ENCODE measurements at regions not wholly inside any gene's neighbourhood (a gene's known extent, or its start where the extent isn't known, plus 50 kb on each side); places are given as distances from the start of the nearest gene placed in this dataset.

- Histone ChIP-seq H3K4me1 (no peaks in the 10 kb centered on the region), H3K9me3 (no peaks in the 10 kb centered on the region), H3K4me3 (no peak overlapping the region), H3K4me2 (no peak overlapping the region), H3K27ac (no peak overlapping the region)
- ChIA-PET CTCF (no interaction called here), POLR2A (no interaction called here)
- 84% methylated on average over 3 of the region's 3 CpGs for WGBS (ENCODE audit: missing lambda C conversion rate)
- DNase-seq (ENCODE audit: low read depth in 1 of 2, low spot score in 1 of 2) (no peak), FAIRE-seq (no peak), ATAC-seq (no peak)
- TF ChIP-seq CTCF (IDR thresholded peaks at IDR 0.05): no peak
- TF ChIP-seq, protein P1, sequence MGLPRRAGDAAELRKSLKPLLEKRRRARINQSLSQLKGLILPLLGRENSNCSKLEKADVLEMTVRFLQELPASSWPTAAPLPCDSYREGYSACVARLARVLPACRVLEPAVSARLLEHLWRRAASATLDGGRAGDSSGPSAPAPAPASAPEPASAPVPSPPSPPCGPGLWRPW (IDR thresholded peaks at IDR 0.05): no peak
- TF ChIP-seq EHF (CRISPR knock-in tag; IDR thresholded peaks at IDR 0.05): no peak
- no peak for TF ChIP-seq HOXB13 (CRISPR knock-in tag; IDR thresholded peaks at IDR 0.05; ENCODE audit: low read depth)
- TF ChIP-seq PHF8 (IDR thresholded peaks at IDR 0.05; ENCODE audit: borderline replicate concordance, low read depth): no peak
- TF ChIP-seq GATA3 (IDR thresholded peaks at IDR 0.05; ENCODE audit: borderline replicate concordance): no peak
- no peak for TF ChIP-seq KDM5A (IDR thresholded peaks at IDR 0.05)
Measured at GRCh38 chr12:17595111-17595510, 494.9 kb downstream of the RERGL start.

DNA sequence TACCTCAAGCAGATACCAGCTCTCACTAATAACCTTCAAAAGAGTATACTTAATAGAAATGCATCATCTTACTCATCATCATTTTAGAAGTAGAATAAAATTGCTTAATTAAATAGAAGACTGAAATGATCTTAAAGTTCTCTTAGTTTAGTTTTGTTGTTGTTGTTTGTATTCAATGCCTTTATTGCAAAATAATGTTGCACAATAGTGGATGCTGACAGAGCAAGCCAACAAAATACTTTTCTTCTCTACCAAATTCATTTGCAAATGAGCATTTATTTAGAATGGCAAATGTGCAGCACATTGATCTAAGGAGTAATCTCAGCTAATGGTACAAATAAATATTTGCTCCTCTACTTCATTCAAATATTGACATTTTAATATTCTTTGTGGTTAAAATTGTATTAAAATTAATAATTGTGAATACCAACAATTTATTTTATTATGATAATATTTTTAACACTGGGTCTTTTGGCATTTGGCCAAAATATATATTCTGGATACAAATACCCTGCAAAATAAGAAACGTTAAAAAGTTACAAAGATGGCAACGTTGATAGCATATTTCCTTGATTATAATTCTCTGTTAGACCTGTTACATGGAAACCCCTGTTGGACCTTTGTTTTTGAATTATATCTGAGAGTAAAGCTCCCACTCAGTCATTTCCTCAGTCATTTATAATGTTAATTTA lies 496.1 kb downstream of the RERGL start:
- ChIA-PET POLR2A (no interaction called here), CTCF (no interaction called here)
- no peak overlapping the region for H3K27ac ChIP-seq
- 40% methylated on average over 2 of the region's 2 CpGs for WGBS (ENCODE audit: missing lambda C conversion rate)
- no peak overlapping the region for H3K4me3 ChIP-seq
- H3K9me3 ChIP-seq: no peaks in the 10 kb centered on the region
- H3K4me1 ChIP-seq: no peaks in the 10 kb centered on the region
- TF ChIP-seq SREBF2 (IDR thresholded peaks at IDR 0.05): no peak
- no peak for TF ChIP-seq CBX2 (IDR thresholded peaks at IDR 0.05; ENCODE audit: borderline replicate concordance, low read depth)
- TF ChIP-seq KDM1A (IDR thresholded peaks at IDR 0.05; ENCODE audit: low read depth): no peak
- TF ChIP-seq CEBPB (IDR thresholded peaks at IDR 0.05): peak; percentile 22 to 46; a peak in 2 of 4 replicates
- no peak overlapping the region for H3K4me2 ChIP-seq
- FAIRE-seq (no peak), DNase-seq (ENCODE audit: low read depth in 1 of 2, low spot score in 1 of 2) (no peak), ATAC-seq (no peak)

- TF ChIP-seq MYC (IDR thresholded peaks at IDR 0.05; ENCODE audit: borderline replicate concordance, low read length) (no peak), CBX8 (IDR thresholded peaks at IDR 0.05) (no peak), CBX2 (IDR thresholded peaks at IDR 0.05; ENCODE audit: borderline replicate concordance, low read depth) (no peak), EP300 (IDR thresholded peaks at IDR 0.05) (no peak), FOSL2 (IDR thresholded peaks at IDR 0.05) (no peak), FOSL2 (CRISPR knock-in tag; IDR thresholded peaks at IDR 0.05) (no peak), EHMT2 (IDR thresholded peaks at IDR 0.05; ENCODE audit: low read depth) (no peak), CHD2 (IDR thresholded peaks at IDR 0.05; ENCODE audit: low read length, partially characterized antibody) (no peak), PHF8 (IDR thresholded peaks at IDR 0.05; ENCODE audit: borderline replicate concordance, low read depth) (no peak), BHLHE40 (IDR thresholded peaks at IDR 0.05; ENCODE audit: low read depth, low read length) (no peak), RFX5 (IDR thresholded peaks at IDR 0.05) (no peak), NR3C1 (IDR thresholded peaks at IDR 0.05) (no peak), CEBPB (IDR thresholded peaks at IDR 0.05) (no peak), TP53 (CRISPR knock-in tag; IDR thresholded peaks at IDR 0.05) (no peak), RCOR1 (IDR thresholded peaks at IDR 0.05; ENCODE audit: low read depth, low read length) (no peak), MAZ (IDR thresholded peaks at IDR 0.05; ENCODE audit: borderline replicate concordance, low read depth, low read length) (no peak)
- 75% methylated on average over 4 of the region's 4 CpGs for WGBS (ENCODE audit: missing lambda C conversion rate)
- Histone ChIP-seq H3K4me2 (no peak overlapping the region), H3K4me1 (no peaks in the 10 kb centered on the region), H3K4me3 (no peak overlapping the region), H3K27ac (no peak overlapping the region), H3K9me3 (no peaks in the 10 kb centered on the region)
- ATAC-seq (no peak), DNase-seq (ENCODE audit: low read depth in 1 of 2, low spot score in 1 of 2) (no peak), FAIRE-seq (no peak)
- POLR2A ChIA-PET: no interaction called here
- CTCF ChIA-PET: no interaction called here
Measured at GRCh38 chr12:17592472-17592871, 497.5 kb downstream of the RERGL start.
